HepG2 (cell line): ENCODE measurements at regions not wholly inside any gene's neighbourhood (a gene's known extent, or its start where the extent isn't known, plus 50 kb on each side); places are given as distances from the start of the nearest gene placed in this dataset.

Experiments
- ATAC-seq: fragments of 200-7000 bp; cut with Tn5 transposase; 3 replicates; pipeline ENCODE4 v1.9.1; 2020; ENCODE audit warnings: mild to moderate bottlenecking, moderate library complexity
- BruUV-seq: library from RNA; stranded (reverse); fragments of 400-500 nt; replicated peaks from 2 replicates; lab custom pipeline; 2021; lab: Mats Ljungman, UMichigan
- CTCF ChIA-PET: fragments of 300-600 bp; formaldehyde crosslinking; extraction: SDS; loops from one replicate; lab custom pipeline; 2021; ENCODE audit warnings: low total read pairs, inconsistent platforms, low intra/inter-chr PET ratio; lab: Yijun Ruan, JAX
- POLR2A ChIA-PET: fragments of 350-600 bp; sonication (Branson Sonifier 250); formaldehyde crosslinking; loops from one replicate; lab custom pipeline; 2020; ENCODE audit warnings: antibody characterized with exemption, inconsistent platforms; lab: Yijun Ruan, JAX
- DNase-seq: peaks from one replicate; pipeline ENCODE4 v3.0.0-alpha.2; 2015; ENCODE audit warnings: low spot score
- FAIRE-seq: peaks from 3 replicates; lab custom pipeline; 2011; peaks lifted over from hg19 to GRCh38; lab: Jason Lieb, UNC
- H2AFZ ChIP-seq: one replicate; pipeline ENCODE4 v1.6.1; 2011; ENCODE audit warnings: low read length, inconsistent platforms
- H3K27ac ChIP-seq: fragments of 300-600 bp; 3 replicates; pipeline ENCODE4 v1.8.0; 2011; ENCODE audit warnings: mixed run types, mild to moderate bottlenecking, mixed read lengths, low read length, inconsistent platforms; ENCODE audit not compliant: insufficient read depth; ENCODE audit errors: extremely low read length
- H3K27me3 ChIP-seq, 2 experiments: fragments of 200-600 bp in 1 of 2; 2 replicates in 1 of 2; 3 replicates in 1 of 2; pipeline versions ENCODE4 v1.6.0 to v1.8.0; 2011; ENCODE audit warnings: low read length in 2 of 2, mild to moderate bottlenecking in 2 of 2, moderate library complexity in 2 of 2, inconsistent platforms in 1 of 2; ENCODE audit not compliant: insufficient read depth in 2 of 2, control insufficient read depth in 1 of 2
- H3K36me3 ChIP-seq, 2 experiments: fragments of 200-600 bp in 1 of 2; replicated peaks in 1 of 2; 2 replicates in 1 of 2; 3 replicates in 1 of 2; pipeline versions ENCODE4 v1.5.1 to v1.8.0; 2011; ENCODE audit warnings: low read length in 2 of 2, inconsistent platforms in 1 of 2; ENCODE audit not compliant: insufficient read depth in 2 of 2, control insufficient read depth in 1 of 2
- H3K4me1 ChIP-seq: 2 replicates; pipeline ENCODE4 v1.5.1; 2012; ENCODE audit warnings: low read length, inconsistent platforms; ENCODE audit not compliant: insufficient read depth
- H3K4me2 ChIP-seq: 2 replicates; pipeline ENCODE4 v1.6.0; 2011; ENCODE audit warnings: low read depth, low read length, inconsistent platforms
- H3K4me3 ChIP-seq, 3 experiments: fragments of 200-600 bp in 1 of 3; sonication (generic), shearing (Covaris generic) in 1 of 3; replicated peaks in 1 of 3; 2 replicates each; pipeline ENCODE4 v1.5.1; 2011 to 2016; ENCODE audit warnings: low read length in 3 of 3, inconsistent platforms in 2 of 3, low read depth in 2 of 3, mild to moderate bottlenecking in 2 of 3, control low read depth in 1 of 3, mixed read lengths in 1 of 3; ENCODE audit not compliant: insufficient read depth in 1 of 3
- H3K79me2 ChIP-seq: one replicate; pipeline ENCODE4 v1.6.1; 2011; ENCODE audit warnings: low read length, inconsistent platforms; ENCODE audit not compliant: insufficient read depth
- H3K9ac ChIP-seq: 2 replicates; pipeline ENCODE4 v1.6.0; 2011; ENCODE audit warnings: mild to moderate bottlenecking, low read depth, low read length, inconsistent platforms; ENCODE audit not compliant: insufficient read depth
- H3K9me3 ChIP-seq: 2 replicates; pipeline ENCODE4 v1.5.1; 2012; ENCODE audit warnings: mild to moderate bottlenecking, low read length
- H4K20me1 ChIP-seq: 2 replicates; pipeline ENCODE4 v1.6.0; 2011; ENCODE audit warnings: inconsistent platforms, mild to moderate bottlenecking, low read length, moderate library complexity; ENCODE audit not compliant: insufficient read depth
- AGO1 ChIP-seq: fragments of 200-400 bp; formaldehyde crosslinking; IDR thresholded peaks from 2 replicates; pipeline ENCODE4 v1.6.1; 2017; ENCODE audit warnings: mild to moderate bottlenecking, low read depth, low read length, moderate library complexity; ENCODE audit not compliant: poor library complexity, severe bottlenecking
- AKAP8 ChIP-seq: sonication (generic); formaldehyde crosslinking; IDR thresholded peaks from 2 replicates; pipeline ENCODE4 v1.5.1; 2020; ENCODE audit warnings: mild to moderate bottlenecking, missing genetic modification reagents
- ATF7 ChIP-seq, 2 experiments: fragments of 450-650 bp in 1 of 2; sonication (generic) in 1 of 2; formaldehyde crosslinking in 1 of 2; IDR thresholded peaks; 2 replicates each; pipeline versions ENCODE4 v1.4.0 to v1.6.1; 2016 to 2020; ENCODE audit warnings: antibody characterized with exemption in 1 of 2, mild to moderate bottlenecking in 1 of 2, missing genetic modification reagents in 1 of 2
- CTCF ChIP-seq: sonication (generic); formaldehyde crosslinking; IDR thresholded peaks from 2 replicates; pipeline ENCODE4 v1.5.0; 2020; ENCODE audit warnings: mild to moderate bottlenecking, missing genetic modification reagents, moderate library complexity
- DDIT3 ChIP-seq: sonication (generic); formaldehyde crosslinking; IDR thresholded peaks from 2 replicates; pipeline ENCODE4 v1.4.0; 2020; ENCODE audit warnings: mild to moderate bottlenecking, missing genetic modification reagents
- FOXA1 ChIP-seq, 2 experiments: fragments of 450-650 bp in 1 of 2; sonication (generic) in 1 of 2; formaldehyde crosslinking in 1 of 2; IDR thresholded peaks; 2 replicates each; pipeline versions ENCODE4 v1.4.0 to v1.6.1; 2016 to 2020; ENCODE audit warnings: missing genetic modification reagents in 1 of 2
- HDAC2 ChIP-seq: sonication (generic); formaldehyde crosslinking; IDR thresholded peaks from 2 replicates; pipeline ENCODE4 v1.4.0; 2020; ENCODE audit warnings: missing genetic modification reagents
- KDM4B ChIP-seq: sonication (generic); formaldehyde crosslinking; IDR thresholded peaks from 2 replicates; pipeline ENCODE4 v1.4.0; 2020; ENCODE audit warnings: missing genetic modification reagents
- KLF13 ChIP-seq: sonication (generic); formaldehyde crosslinking; IDR thresholded peaks from 2 replicates; pipeline ENCODE4 v1.4.0; 2020; ENCODE audit warnings: mild to moderate bottlenecking, missing genetic modification reagents
- MBD4 ChIP-seq: IDR thresholded peaks from 2 replicates; pipeline ENCODE4 v1.6.1; 2012; ENCODE audit warnings: low read length, inconsistent platforms, borderline replicate concordance
- MTA3 ChIP-seq: sonication (generic); formaldehyde crosslinking; IDR thresholded peaks from 2 replicates; pipeline ENCODE4 v1.4.0; 2020; ENCODE audit warnings: missing genetic modification reagents
- TCF12 ChIP-seq, 2 experiments: fragments of 450-650 bp in 1 of 2; sonication (generic) in 1 of 2; formaldehyde crosslinking in 1 of 2; IDR thresholded peaks; 2 replicates each; pipeline versions ENCODE4 v1.6.1 to v1.8.0; 2017 to 2022; ENCODE audit warnings: antibody characterized with exemption in 1 of 2, mild to moderate bottlenecking in 1 of 2, missing genetic modification reagents in 1 of 2, moderate library complexity in 1 of 2
- TFDP2 ChIP-seq: sonication (generic); formaldehyde crosslinking; IDR thresholded peaks from 2 replicates; pipeline ENCODE4 v1.4.0; 2020; ENCODE audit warnings: missing genetic modification reagents
- ZNF354B ChIP-seq: sonication (generic); formaldehyde crosslinking; IDR thresholded peaks from 2 replicates; pipeline ENCODE4 v1.8.0; 2022; ENCODE audit warnings: mild to moderate bottlenecking, missing genetic modification reagents
- ZNF816 ChIP-seq: sonication (generic); formaldehyde crosslinking; IDR thresholded peaks from 2 replicates; pipeline ENCODE4 v1.8.0; 2022; ENCODE audit warnings: missing genetic modification reagents, mild to moderate bottlenecking, borderline replicate concordance
- WGBS: methylation state at CpG from one replicate; pipeline ENCODE4 v1.1.6; 2017; ENCODE audit warnings: low lambda C conversion rate; 5-methylcytosine and 5-hydroxymethylcytosine counted together
- in situ Hi-C: cut with HindIII; loops from 2 replicates; pipeline ENCODE4 v1.10.0; 2017; ENCODE audit warnings: low pct_unique_long_range_greater_than_20kb; ENCODE audit not compliant: extremely low pct_ligation_motif_present
- intact Hi-C: fragments of 100-400 bp; cut with micrococcal nuclease; formaldehyde crosslinking; loops from one replicate; pipeline ENCODE4 v1.10.0; 2022; ENCODE audit not compliant: unreplicated experiment
- TF ChIP-seq, protein P1 (sequence below): sonication (generic); formaldehyde crosslinking; IDR thresholded peaks from 2 replicates; pipeline ENCODE4 v1.5.1; 2020; ENCODE audit warnings: mild to moderate bottlenecking, missing genetic modification reagents

GRCh38 chr7:135843214-135843613, 94.6 kb upstream of the FAM180A start (continued):
- TF ChIP-seq HDAC2 (CRISPR knock-in tag) (no peak), KLF13 (no peak), ZNF816 (CRISPR knock-in tag) (no peak), TCF12 (IDR thresholded peaks at IDR 0.05) (no peak), TCF12 (CRISPR knock-in tag; IDR thresholded peaks at IDR 0.05) (no peak), TFDP2 (no peak)

GRCh38 chr7:135842446-135843179, 94.0 kb upstream of the FAM180A start:
- in situ Hi-C loops: no loop called here
- Histone ChIP-seq H3K4me1 (no peaks in the 10 kb centered on the region), H4K20me1 (no peaks in the 10 kb centered on the region), H3K4me3 (no peak overlapping the region), H3K9ac (no peak overlapping the region), H3K4me2 (no peak overlapping the region), H2AFZ (no peak overlapping the region), H3K79me2 (no peaks in the 10 kb centered on the region), H3K27me3 (peaks cover 0 to 6% of the 10 kb centered on the region in 2 experiments; a peak in 1 of 5 replicates), H3K27ac (no peak overlapping the region), H3K9me3 (no peaks in the 10 kb centered on the region), H3K36me3 (no peaks in the 10 kb centered on the region)
- BruUV-seq: no TSS peak
- FAIRE-seq: no peak
- intact Hi-C loops: no loop called here
- ATAC-seq: no peak
- CTCF ChIA-PET: no interaction called here
- DNase-seq: no peak
- POLR2A ChIA-PET: no interaction called here
- WGBS: 2% methylated on average over 2 of the region's 2 CpGs
- TF ChIP-seq FOXA1 (IDR thresholded peaks at IDR 0.05) (no peak), FOXA1 (CRISPR knock-in tag; IDR thresholded peaks at IDR 0.05) (no peak), CTCF (no peak), ATF7 (IDR thresholded peaks at IDR 0.05) (no peak), ATF7 (CRISPR knock-in tag; IDR thresholded peaks at IDR 0.05) (no peak), AGO1 (no peak), MBD4 (no peak), MTA3 (CRISPR knock-in tag) (no peak), TCF12 (IDR thresholded peaks at IDR 0.05) (no peak), TCF12 (CRISPR knock-in tag; IDR thresholded peaks at IDR 0.05) (no peak), ZNF354B (CRISPR knock-in tag) (no peak), KDM4B (no peak), AKAP8 (CRISPR knock-in tag) (no peak), DDIT3 (CRISPR knock-in tag) (no peak)
- TF ChIP-seq, protein P1, sequence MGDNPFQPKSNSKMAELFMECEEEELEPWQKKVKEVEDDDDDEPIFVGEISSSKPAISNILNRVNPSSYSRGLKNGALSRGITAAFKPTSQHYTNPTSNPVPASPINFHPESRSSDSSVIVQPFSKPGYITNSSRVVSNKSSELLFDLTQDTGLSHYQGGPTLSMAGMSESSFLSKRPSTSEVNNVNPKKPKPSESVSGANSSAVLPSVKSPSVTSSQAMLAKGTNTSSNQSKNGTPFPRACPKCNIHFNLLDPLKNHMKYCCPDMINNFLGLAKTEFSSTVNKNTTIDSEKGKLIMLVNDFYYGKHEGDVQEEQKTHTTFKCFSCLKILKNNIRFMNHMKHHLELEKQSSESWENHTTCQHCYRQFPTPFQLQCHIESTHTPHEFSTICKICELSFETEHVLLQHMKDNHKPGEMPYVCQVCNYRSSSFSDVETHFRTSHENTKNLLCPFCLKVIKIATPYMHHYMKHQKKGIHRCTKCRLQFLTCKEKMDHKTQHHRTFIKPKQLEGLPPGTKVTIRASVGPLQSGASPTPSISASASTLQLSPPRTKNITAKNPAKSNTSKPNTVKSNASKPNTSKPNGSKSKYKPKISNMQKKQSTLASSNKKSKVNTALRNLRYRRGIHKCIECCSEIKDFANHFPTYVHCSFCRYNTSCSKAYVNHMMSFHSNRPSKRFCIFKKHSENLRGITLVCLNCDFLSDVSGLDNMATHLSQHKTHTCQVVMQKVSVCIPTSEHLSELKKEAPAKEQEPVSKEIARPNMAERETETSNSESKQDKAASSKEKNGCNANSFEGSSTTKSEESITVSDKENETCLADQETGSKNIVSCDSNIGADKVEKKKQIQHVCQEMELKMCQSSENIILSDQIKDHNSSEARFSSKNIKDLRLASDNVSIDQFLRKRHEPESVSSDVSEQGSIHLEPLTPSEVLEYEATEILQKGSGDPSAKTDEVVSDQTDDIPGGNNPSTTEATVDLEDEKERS (CRISPR knock-in tag): no peak
